GM23338 (cell line): ENCODE measurements at regions not wholly inside any gene's neighbourhood (a gene's known extent, or its start where the extent isn't known, plus 50 kb on each side); places are given as distances from the start of the nearest gene placed in this dataset.

Source experiments
- ATAC-seq: fragments of 200-7000 bp; cut with Tn5 transposase; 3 replicates; pipeline ENCODE4 v1.9.1; 2020
- DNase-seq: peaks from one replicate; pipeline ENCODE4 v3.0.0-alpha.2; 2015; ENCODE audit warnings: low spot score
- H2AFZ ChIP-seq: fragments of 200-600 bp; sonication (generic); 2 replicates; pipeline ENCODE4 v1.8.0; 2016; ENCODE audit warnings: antibody characterized with exemption, mild to moderate bottlenecking, moderate library complexity
- H3F3A ChIP-seq: fragments of 200-600 bp; sonication (generic); replicated peaks from 2 replicates; pipeline ENCODE4 v1.8.0; 2017; ENCODE audit warnings: antibody characterized with exemption, mixed run types, low read depth
- H3K27ac ChIP-seq: fragments of 200-600 bp; sonication (generic); 2 replicates; pipeline ENCODE4 v1.6.1; 2016; ENCODE audit warnings: low read depth
- H3K27me3 ChIP-seq: fragments of 200-600 bp; sonication (generic); 2 replicates; pipeline ENCODE4 v1.8.0; 2016; ENCODE audit warnings: mild to moderate bottlenecking, mixed run types, moderate library complexity; ENCODE audit not compliant: insufficient read depth
- H3K36me3 ChIP-seq: fragments of 200-600 bp; sonication (generic); 2 replicates; pipeline ENCODE4 v1.8.0; 2016; ENCODE audit warnings: mild to moderate bottlenecking; ENCODE audit not compliant: insufficient read depth
- H3K4me1 ChIP-seq: fragments of 200-600 bp; sonication (generic); 2 replicates; pipeline ENCODE4 v1.8.0; 2016; ENCODE audit warnings: mild to moderate bottlenecking, moderate library complexity; ENCODE audit not compliant: insufficient read depth
- H3K4me2 ChIP-seq: fragments of 200-600 bp; sonication (generic); 2 replicates; pipeline ENCODE4 v1.7.1; 2017; ENCODE audit warnings: mixed run types
- H3K4me3 ChIP-seq: fragments of 200-600 bp; sonication (generic); 2 replicates; pipeline ENCODE4 v1.6.1; 2016; ENCODE audit warnings: mixed run types
- H3K79me2 ChIP-seq: fragments of 200-600 bp; sonication (generic); replicated peaks from 2 replicates; pipeline ENCODE4 v1.8.0; 2017; ENCODE audit warnings: mild to moderate bottlenecking; ENCODE audit not compliant: insufficient read depth
- H3K9me2 ChIP-seq: fragments of 200-600 bp; sonication (generic); 2 replicates; pipeline ENCODE4 v1.8.0; 2017; ENCODE audit not compliant: insufficient read depth
- H4K20me1 ChIP-seq: fragments of 200-600 bp; sonication (generic); replicated peaks from 2 replicates; pipeline ENCODE4 v1.8.0; 2017; ENCODE audit warnings: mild to moderate bottlenecking; ENCODE audit not compliant: insufficient read depth
- H3K27ac Mint-ChIP-seq: 2 replicates; pipeline ENCODE4 v1.8.0; 2020; ENCODE audit warnings: inconsistent platforms, mild to moderate bottlenecking, moderate library complexity, mixed read lengths
- H3K27me3 Mint-ChIP-seq: 3 replicates; pipeline ENCODE4 v1.8.0; 2022; ENCODE audit warnings: low read depth, mild to moderate bottlenecking, moderate library complexity, mixed read lengths, inconsistent platforms; ENCODE audit not compliant: insufficient read depth, poor library complexity
- H3K36me3 Mint-ChIP-seq: 3 replicates; pipeline ENCODE4 v1.8.0; 2021; ENCODE audit warnings: low read depth, mild to moderate bottlenecking, inconsistent platforms, moderate library complexity, mixed read lengths
- H3K4me1 Mint-ChIP-seq: 3 replicates; pipeline ENCODE4 v1.8.0; 2020; ENCODE audit warnings: mild to moderate bottlenecking, inconsistent platforms, mixed read lengths
- H3K4me3 Mint-ChIP-seq: 3 replicates; pipeline ENCODE4 v1.8.0; 2021; ENCODE audit warnings: moderate library complexity, mild to moderate bottlenecking, inconsistent platforms, mixed read lengths
- H3K9me3 Mint-ChIP-seq: 3 replicates; pipeline ENCODE4 v1.8.0; 2020; ENCODE audit warnings: moderate library complexity, mild to moderate bottlenecking, inconsistent platforms, mixed read lengths
- CREB1 ChIP-seq: fragments of 250-450 bp; sonication (Bioruptor Pico); IDR thresholded peaks from 2 replicates; pipeline ENCODE4 v1.5.0; 2020; ENCODE audit warnings: low read depth, mild to moderate bottlenecking, moderate library complexity
- EZH2 ChIP-seq: fragments of 200-600 bp; sonication (generic); IDR thresholded peaks from one replicate; pipeline ENCODE4 v1.8.0; 2017; ENCODE audit warnings: antibody characterized with exemption, mild to moderate bottlenecking, low read depth; ENCODE audit not compliant: unreplicated experiment
- EZH2phosphoT487 ChIP-seq: fragments of 200-600 bp; sonication (generic); IDR thresholded peaks from one replicate; pipeline ENCODE4 v1.8.1; 2018; ENCODE audit warnings: antibody characterized with exemption; ENCODE audit not compliant: unreplicated experiment
- JUNB ChIP-seq: IDR thresholded peaks from one replicate; pipeline ENCODE4 v1.6.1; 2016; ENCODE audit warnings: antibody characterized with exemption; ENCODE audit not compliant: unreplicated experiment
- POLR2AphosphoS5 ChIP-seq: IDR thresholded peaks from 2 replicates; pipeline ENCODE4 v1.6.1; 2016; ENCODE audit warnings: antibody characterized with exemption, low read depth
- STAT1 ChIP-seq: IDR thresholded peaks from one replicate; pipeline ENCODE4 v1.6.1; 2016; ENCODE audit warnings: antibody characterized with exemption; ENCODE audit not compliant: unreplicated experiment
- ZNF331 ChIP-seq: fragments of 250-450 bp; sonication (Bioruptor Pico); IDR thresholded peaks from 2 replicates; pipeline ENCODE4 v1.5.0; 2020; ENCODE audit warnings: low read depth, mild to moderate bottlenecking, moderate library complexity
- TF ChIP-seq, protein P1 (sequence below): IDR thresholded peaks from one replicate; pipeline ENCODE4 v1.6.1; 2018; ENCODE audit warnings: antibody characterized with exemption; ENCODE audit not compliant: unreplicated experiment
- TF ChIP-seq, protein P2 (sequence below): IDR thresholded peaks from 2 replicates; pipeline ENCODE4 v1.6.1; 2016; ENCODE audit warnings: antibody characterized with exemption
- TF ChIP-seq, protein P3 (sequence below), 2 experiments: fragments of 200-600 bp in 1 of 2; sonication (generic) in 1 of 2; conservative IDR thresholded peaks; 2 replicates each; pipeline versions ENCODE4 v1.5.1 to v1.6.1; 2016 to 2017; ENCODE audit warnings: antibody characterized with exemption in 2 of 2, low read depth in 2 of 2, mild to moderate bottlenecking in 2 of 2, moderate library complexity in 1 of 2

DNA sequence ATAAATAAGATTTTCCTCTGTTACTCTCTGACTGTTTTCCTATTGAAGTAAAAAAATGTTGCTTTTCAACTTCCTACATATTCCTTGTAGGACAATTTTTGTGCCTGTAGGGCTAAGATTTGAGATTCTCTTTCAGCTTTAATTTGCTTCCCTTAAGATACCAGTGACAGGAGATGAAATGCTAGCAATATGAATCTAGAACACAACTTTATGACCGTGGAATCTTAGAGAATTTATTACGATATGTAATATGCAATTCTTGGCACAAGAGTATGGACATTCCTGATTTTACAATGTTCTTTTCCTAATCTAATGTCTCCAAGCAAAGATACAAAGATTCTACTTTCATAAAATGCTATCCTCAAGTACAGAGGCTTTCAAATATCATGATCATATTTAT, 180.9 kb downstream of the KCNE4 start (continued):
- TF ChIP-seq, protein P1, sequence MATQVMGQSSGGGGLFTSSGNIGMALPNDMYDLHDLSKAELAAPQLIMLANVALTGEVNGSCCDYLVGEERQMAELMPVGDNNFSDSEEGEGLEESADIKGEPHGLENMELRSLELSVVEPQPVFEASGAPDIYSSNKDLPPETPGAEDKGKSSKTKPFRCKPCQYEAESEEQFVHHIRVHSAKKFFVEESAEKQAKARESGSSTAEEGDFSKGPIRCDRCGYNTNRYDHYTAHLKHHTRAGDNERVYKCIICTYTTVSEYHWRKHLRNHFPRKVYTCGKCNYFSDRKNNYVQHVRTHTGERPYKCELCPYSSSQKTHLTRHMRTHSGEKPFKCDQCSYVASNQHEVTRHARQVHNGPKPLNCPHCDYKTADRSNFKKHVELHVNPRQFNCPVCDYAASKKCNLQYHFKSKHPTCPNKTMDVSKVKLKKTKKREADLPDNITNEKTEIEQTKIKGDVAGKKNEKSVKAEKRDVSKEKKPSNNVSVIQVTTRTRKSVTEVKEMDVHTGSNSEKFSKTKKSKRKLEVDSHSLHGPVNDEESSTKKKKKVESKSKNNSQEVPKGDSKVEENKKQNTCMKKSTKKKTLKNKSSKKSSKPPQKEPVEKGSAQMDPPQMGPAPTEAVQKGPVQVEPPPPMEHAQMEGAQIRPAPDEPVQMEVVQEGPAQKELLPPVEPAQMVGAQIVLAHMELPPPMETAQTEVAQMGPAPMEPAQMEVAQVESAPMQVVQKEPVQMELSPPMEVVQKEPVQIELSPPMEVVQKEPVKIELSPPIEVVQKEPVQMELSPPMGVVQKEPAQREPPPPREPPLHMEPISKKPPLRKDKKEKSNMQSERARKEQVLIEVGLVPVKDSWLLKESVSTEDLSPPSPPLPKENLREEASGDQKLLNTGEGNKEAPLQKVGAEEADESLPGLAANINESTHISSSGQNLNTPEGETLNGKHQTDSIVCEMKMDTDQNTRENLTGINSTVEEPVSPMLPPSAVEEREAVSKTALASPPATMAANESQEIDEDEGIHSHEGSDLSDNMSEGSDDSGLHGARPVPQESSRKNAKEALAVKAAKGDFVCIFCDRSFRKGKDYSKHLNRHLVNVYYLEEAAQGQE: no peak
- TF ChIP-seq, protein P2, sequence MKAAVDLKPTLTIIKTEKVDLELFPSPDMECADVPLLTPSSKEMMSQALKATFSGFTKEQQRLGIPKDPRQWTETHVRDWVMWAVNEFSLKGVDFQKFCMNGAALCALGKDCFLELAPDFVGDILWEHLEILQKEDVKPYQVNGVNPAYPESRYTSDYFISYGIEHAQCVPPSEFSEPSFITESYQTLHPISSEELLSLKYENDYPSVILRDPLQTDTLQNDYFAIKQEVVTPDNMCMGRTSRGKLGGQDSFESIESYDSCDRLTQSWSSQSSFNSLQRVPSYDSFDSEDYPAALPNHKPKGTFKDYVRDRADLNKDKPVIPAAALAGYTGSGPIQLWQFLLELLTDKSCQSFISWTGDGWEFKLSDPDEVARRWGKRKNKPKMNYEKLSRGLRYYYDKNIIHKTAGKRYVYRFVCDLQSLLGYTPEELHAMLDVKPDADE: no peak
- TF ChIP-seq STAT1 (no peak), EZH2phosphoT487 (no peak), CREB1 (CRISPR knock-in tag) (no peak), ZNF331 (CRISPR knock-in tag) (no peak)

DNA sequence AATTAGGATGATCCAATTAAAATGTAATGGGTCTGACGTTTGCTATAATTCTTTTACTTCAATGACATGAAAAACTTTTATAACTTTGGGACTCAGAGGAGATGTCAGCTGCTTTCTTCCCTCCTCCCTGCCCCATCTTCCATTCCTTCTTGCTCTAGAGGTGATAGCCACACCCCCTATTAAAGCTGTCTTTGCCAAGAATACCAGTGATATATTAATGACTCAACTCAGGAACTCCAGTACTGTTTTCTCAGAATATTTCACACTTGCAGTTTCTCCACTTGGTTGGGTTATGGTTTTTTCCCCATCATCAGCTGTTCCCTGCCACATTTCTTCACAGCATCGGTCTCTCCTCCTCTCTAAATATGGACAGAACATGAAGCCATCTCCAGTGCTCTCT, 184.0 kb downstream of the KCNE4 start:
- Histone ChIP-seq H3K4me2 (no peak overlapping the region), H4K20me1 (no peaks in the 10 kb centered on the region), H3K4me1 (no peaks in the 10 kb centered on the region), H3K27ac (no peak overlapping the region), H2AFZ (no peak overlapping the region), H3K36me3 (no peaks in the 10 kb centered on the region), H3F3A (no peaks in the 10 kb centered on the region), H3K4me3 (no peak overlapping the region), H3K9me2 (no peaks in the 10 kb centered on the region), H3K27me3 (no peaks in the 10 kb centered on the region), H3K79me2 (no peaks in the 10 kb centered on the region)
- 0 out of 3 replicates have a peak, but pooled peaks cover 2% of the 10 kb centered on the region for H3K9me3 Mint-ChIP-seq
- peaks cover 4% of the 10 kb centered on the region; the same call in 2 of the 3 replicates for H3K4me1 Mint-ChIP-seq
- H3K27me3 Mint-ChIP-seq: no peaks in the 10 kb centered on the region
- no peak overlapping the region for H3K4me3 Mint-ChIP-seq
- no peaks in the 10 kb centered on the region for H3K36me3 Mint-ChIP-seq
- no peak overlapping the region for H3K27ac Mint-ChIP-seq
- no peak for DNase-seq
- ATAC-seq: no peak
- TF ChIP-seq CREB1 (CRISPR knock-in tag) (no peak), JUNB (no peak), ZNF331 (CRISPR knock-in tag) (no peak), POLR2AphosphoS5 (no peak), STAT1 (no peak), EZH2 (no peak), EZH2phosphoT487 (no peak)
- TF ChIP-seq, protein P3, sequence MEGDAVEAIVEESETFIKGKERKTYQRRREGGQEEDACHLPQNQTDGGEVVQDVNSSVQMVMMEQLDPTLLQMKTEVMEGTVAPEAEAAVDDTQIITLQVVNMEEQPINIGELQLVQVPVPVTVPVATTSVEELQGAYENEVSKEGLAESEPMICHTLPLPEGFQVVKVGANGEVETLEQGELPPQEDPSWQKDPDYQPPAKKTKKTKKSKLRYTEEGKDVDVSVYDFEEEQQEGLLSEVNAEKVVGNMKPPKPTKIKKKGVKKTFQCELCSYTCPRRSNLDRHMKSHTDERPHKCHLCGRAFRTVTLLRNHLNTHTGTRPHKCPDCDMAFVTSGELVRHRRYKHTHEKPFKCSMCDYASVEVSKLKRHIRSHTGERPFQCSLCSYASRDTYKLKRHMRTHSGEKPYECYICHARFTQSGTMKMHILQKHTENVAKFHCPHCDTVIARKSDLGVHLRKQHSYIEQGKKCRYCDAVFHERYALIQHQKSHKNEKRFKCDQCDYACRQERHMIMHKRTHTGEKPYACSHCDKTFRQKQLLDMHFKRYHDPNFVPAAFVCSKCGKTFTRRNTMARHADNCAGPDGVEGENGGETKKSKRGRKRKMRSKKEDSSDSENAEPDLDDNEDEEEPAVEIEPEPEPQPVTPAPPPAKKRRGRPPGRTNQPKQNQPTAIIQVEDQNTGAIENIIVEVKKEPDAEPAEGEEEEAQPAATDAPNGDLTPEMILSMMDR (conservative IDR thresholded peaks at IDR 0.05; ENCODE audit: low read depth in 2 of 2): no peak
- TF ChIP-seq, protein P1: no peak
